GM12892 (cell line): ENCODE measurements at regions not wholly inside any gene's neighbourhood (a gene's known extent, or its start where the extent isn't known, plus 50 kb on each side); places are given as distances from the start of the nearest gene placed in this dataset.

Experiments
- POLR2A ChIP-seq: IDR thresholded peaks from 2 replicates; pipeline ENCODE4 v1.6.1; 2011; ENCODE audit warnings: low read depth, low read length, control low read depth
- POLR2AphosphoS5 ChIP-seq: IDR thresholded peaks from 2 replicates; pipeline ENCODE4 v1.6.1; 2011; ENCODE audit warnings: low read depth, low read length, control low read depth
- TAF1 ChIP-seq: IDR thresholded peaks from 2 replicates; pipeline ENCODE4 v1.6.1; 2011; ENCODE audit warnings: low read depth, mild to moderate bottlenecking, control low read depth, low read length, borderline replicate concordance

- TF ChIP-seq POLR2A: no peak
- TF ChIP-seq POLR2AphosphoS5: no peak
- TF ChIP-seq TAF1: no peak
Measured at GRCh38 chr17:14506364-14506763, 205.5 kb downstream of the HS3ST3B1 start.
